GM12878 (cell line): ENCODE measurements at regions not wholly inside any gene's neighbourhood (a gene's known extent, or its start where the extent isn't known, plus 50 kb on each side); places are given as distances from the start of the nearest gene placed in this dataset.
A peak's percentile ranks its signal among the peaks of the same experiment; 100 is the strongest.

Source experiments
- ATAC-seq: fragments of 200-7000 bp; cut with Tn5 transposase; 3 replicates; pipeline ENCODE4 v1.9.1; 2020; ENCODE audit warnings: mild to moderate bottlenecking, moderate library complexity
- BruUV-seq: library from RNA; stranded (reverse); fragments of 400-500 nt; replicated peaks from 2 replicates; lab custom pipeline; 2021; lab: Mats Ljungman, UMichigan
- CTCF ChIA-PET: fragments of 300-600 bp; sonication (Branson Sonifier 250); formaldehyde crosslinking; extraction: SDS; loops from one replicate; lab custom pipeline; 2021; ENCODE audit warnings: inconsistent platforms; lab: Yijun Ruan, JAX
- POLR2A ChIA-PET: fragments of 350-600 bp; formaldehyde crosslinking; extraction: SDS; loops from one replicate; lab custom pipeline; 2021; ENCODE audit warnings: inconsistent platforms; lab: Charles Lee
- RAD21 ChIA-PET: fragments of 300-600 bp; sonication (Branson Sonifier 250); formaldehyde crosslinking; loops from one replicate; lab custom pipeline; 2023; ENCODE audit warnings: antibody characterized with exemption; ENCODE audit not compliant: unreplicated experiment; lab: Charles Lee
- SMC1A ChIA-PET: fragments of 300-600 bp; sonication (Branson Sonifier 250); formaldehyde crosslinking; loops from one replicate; lab custom pipeline; 2023; ENCODE audit not compliant: unreplicated experiment, uncharacterized antibody; lab: Charles Lee
- DNase-seq: peaks from one replicate; pipeline ENCODE4 v3.0.0-alpha.2; 2011; ENCODE audit warnings: low read depth, low spot score
- FAIRE-seq: peaks from 3 replicates; lab custom pipeline; 2011; peaks lifted over from hg19 to GRCh38; lab: Jason Lieb, UNC
- H2AFZ ChIP-seq: 2 replicates; pipeline ENCODE4 v1.6.0; 2011; ENCODE audit warnings: low read depth, low read length, control low read depth; ENCODE audit not compliant: control insufficient read depth
- H3K27ac ChIP-seq: 2 replicates; pipeline ENCODE4 v1.5.1; 2011; ENCODE audit warnings: control low read depth; ENCODE audit not compliant: control insufficient read depth, insufficient read depth
- H3K27me3 ChIP-seq, 2 experiments: replicated peaks in 1 of 2; 2 replicates each; pipeline versions ENCODE4 v1.6.0 to v1.6.1; 2011; ENCODE audit warnings: low read length in 1 of 2; ENCODE audit not compliant: control insufficient read depth in 2 of 2, insufficient read depth in 2 of 2
- H3K36me3 ChIP-seq, 2 experiments: 2 replicates each; pipeline ENCODE4 v1.5.1; 2011; ENCODE audit warnings: low read length in 1 of 2; ENCODE audit not compliant: control insufficient read depth in 2 of 2, insufficient read depth in 2 of 2
- H3K4me1 ChIP-seq: 2 replicates; pipeline ENCODE4 v1.6.1; 2011; ENCODE audit warnings: mild to moderate bottlenecking, low read length, moderate library complexity, mixed read lengths; ENCODE audit not compliant: control insufficient read depth, insufficient read depth
- H3K4me2 ChIP-seq: 2 replicates; pipeline ENCODE4 v1.6.0; 2011; ENCODE audit warnings: control low read depth; ENCODE audit not compliant: control insufficient read depth, insufficient read depth
- H3K4me3 ChIP-seq: fragments of 200-600 bp; sonication (generic); 2 replicates; pipeline ENCODE4 v1.5.1; 2016
- H3K79me2 ChIP-seq: 2 replicates; pipeline ENCODE4 v1.6.0; 2011; ENCODE audit warnings: low read length; ENCODE audit not compliant: control insufficient read depth, insufficient read depth
- H3K9ac ChIP-seq: 2 replicates; pipeline ENCODE4 v1.8.0; 2011; ENCODE audit warnings: low read length, control low read depth, mixed read lengths; ENCODE audit not compliant: control insufficient read depth, insufficient read depth
- H3K9me3 ChIP-seq: replicated peaks from 3 replicates; pipeline ENCODE4 v1.5.1; 2011; ENCODE audit warnings: mild to moderate bottlenecking, low read length; ENCODE audit not compliant: control insufficient read depth, insufficient read depth
- H4K20me1 ChIP-seq: 2 replicates; pipeline ENCODE4 v1.6.0; 2011; ENCODE audit not compliant: control insufficient read depth, insufficient read depth
- CREB1 ChIP-seq: IDR thresholded peaks from 2 replicates; pipeline ENCODE4 v1.6.1; 2012; ENCODE audit warnings: low read depth, mild to moderate bottlenecking, inconsistent platforms
- CREM ChIP-seq: IDR thresholded peaks from 2 replicates; pipeline ENCODE4 v1.6.1; 2014; ENCODE audit warnings: antibody characterized with exemption, low read depth
- CTCF ChIP-seq, 3 experiments: IDR thresholded peaks in 2 of 3; conservative IDR thresholded peaks in 1 of 3; 2 replicates each; pipeline ENCODE4 v1.5.1; 2011; ENCODE audit warnings: low read depth in 3 of 3, low read length in 3 of 3, mild to moderate bottlenecking in 3 of 3, control low read depth in 2 of 3, moderate library complexity in 2 of 3, inconsistent platforms in 1 of 3, mixed read lengths in 1 of 3; ENCODE audit not compliant: control insufficient read depth in 2 of 3, insufficient read depth in 1 of 3; ENCODE audit errors: extremely low read depth in 1 of 3
- EED ChIP-seq: sonication (generic); IDR thresholded peaks from 2 replicates; pipeline ENCODE4 v1.6.1; 2016; ENCODE audit warnings: antibody characterized with exemption, low read depth
- NR2C2 ChIP-seq: IDR thresholded peaks from 2 replicates; pipeline ENCODE4 v1.6.1; 2011; ENCODE audit warnings: borderline replicate concordance, low read depth; ENCODE audit not compliant: control insufficient read depth, insufficient read length
- RAD21 ChIP-seq: IDR thresholded peaks from 2 replicates; pipeline ENCODE4 v1.6.1; 2011; ENCODE audit warnings: mild to moderate bottlenecking, low read depth, low read length, moderate library complexity; ENCODE audit not compliant: insufficient read depth
- SMC3 ChIP-seq: IDR thresholded peaks from 2 replicates; pipeline ENCODE4 v1.6.1; 2011; ENCODE audit warnings: low read length, improper control_type of control experiment, borderline replicate concordance
- SUZ12 ChIP-seq: fragments of 200-600 bp; sonication (generic); IDR thresholded peaks from one replicate; pipeline ENCODE4 v1.6.1; 2018; ENCODE audit warnings: antibody characterized with exemption, mild to moderate bottlenecking; ENCODE audit not compliant: unreplicated experiment
- ZNF274 ChIP-seq: IDR thresholded peaks from one replicate; pipeline ENCODE4 v1.8.0; 2011; ENCODE audit not compliant: insufficient read length, insufficient read depth
- WGBS: methylation state at CpG from one replicate; pipeline ENCODE4 v1.1.6; 2016; ENCODE audit warnings: low lambda C conversion rate; ENCODE audit not compliant: insufficient replicate concordance, insufficient coverage; ENCODE audit errors: missing lambda C conversion rate; 5-methylcytosine and 5-hydroxymethylcytosine counted together
- in situ Hi-C: fragments of 300-500 bp; cut with MboI; formaldehyde crosslinking; loops from 9 replicates; pipeline ENCODE4 v1.14.3; 2018; ENCODE audit warnings: mixed read lengths
- intact Hi-C: fragments of 100-400 bp; cut with micrococcal nuclease; formaldehyde crosslinking; loops from one replicate; pipeline ENCODE4 v1.14.2; 2022; ENCODE audit not compliant: unreplicated experiment
- TF ChIP-seq, protein P1 (sequence below): fragments of 450-650 bp; IDR thresholded peaks from 2 replicates; pipeline ENCODE4 v1.6.1; 2017; ENCODE audit warnings: antibody characterized with exemption, mild to moderate bottlenecking, moderate library complexity

DNA sequence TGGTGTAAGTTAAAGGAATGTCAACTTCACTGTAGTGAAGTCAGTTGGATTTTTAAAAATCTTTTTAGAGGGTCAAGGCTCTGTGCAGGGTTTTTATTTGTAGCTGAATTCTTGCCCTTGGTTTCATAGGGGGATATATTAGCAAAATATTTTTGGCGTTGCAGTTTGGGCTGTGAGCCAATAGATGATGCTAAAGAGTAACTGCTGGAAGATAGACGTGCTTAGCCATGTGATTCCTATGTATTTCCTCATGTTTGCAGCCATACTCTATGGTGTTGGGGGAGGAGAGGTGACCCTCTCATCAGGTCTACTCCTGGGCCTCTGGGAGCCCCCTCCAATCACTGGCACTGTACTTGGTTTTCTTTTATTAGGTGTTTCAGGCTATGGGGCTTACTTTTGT lies 246.7 kb upstream of the ARHGAP24 start:
- TF ChIP-seq EED (no peak), CTCF (IDR thresholded peaks at IDR 0.05 in 2 of 3, conservative IDR thresholded peaks at IDR 0.05 in 1 of 3; ENCODE audit: control insufficient read depth in 2 of 3, extremely low read depth in 1 of 3, insufficient read depth in 1 of 3, low read depth in 3 of 3, low read length in 3 of 3) (peak; percentile 5 to 39 (median 12); a peak in 2 of 6 replicates), RAD21 (peak; percentile 43)

DNA sequence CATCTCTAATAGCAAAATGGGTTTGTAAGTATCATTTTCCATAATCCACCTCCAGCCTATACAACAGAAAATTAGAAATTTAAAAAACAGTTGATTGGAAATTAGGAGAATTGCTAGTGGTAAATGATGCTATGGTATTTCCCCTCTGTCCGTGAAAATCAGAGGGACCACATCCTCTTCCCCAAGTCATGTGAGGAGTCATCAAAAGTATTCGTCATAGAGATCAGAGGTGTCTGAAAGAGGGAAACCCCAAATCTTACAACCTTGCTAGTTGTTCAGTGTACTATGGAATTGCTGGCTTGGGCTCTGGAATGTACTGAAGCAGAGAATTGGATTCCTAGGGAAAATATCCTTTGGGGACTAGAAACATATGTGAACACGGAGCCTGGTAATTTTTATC lies 241.4 kb upstream of the ARHGAP24 start:
- Histone ChIP-seq H3K4me2 (no peak overlapping the region), H3K9me3 (no peaks in the 10 kb centered on the region), H4K20me1 (no peaks in the 10 kb centered on the region), H3K9ac (no peak overlapping the region), H3K27ac (no peak overlapping the region), H2AFZ (no peak overlapping the region), H3K4me1 (no peaks in the 10 kb centered on the region), H3K79me2 (no peaks in the 10 kb centered on the region), H3K36me3 (no peaks in the 10 kb centered on the region), H3K27me3 (no peaks in the 10 kb centered on the region), H3K4me3 (no peak overlapping the region)
- 25% methylated on average over 3 of the region's 3 CpGs for WGBS
- intact Hi-C loops: no loop called here
- in situ Hi-C loops: no loop called here
- no peak for TF ChIP-seq SMC3
- TF ChIP-seq CREB1: no peak
- no peak for TF ChIP-seq CREM
- no peak for TF ChIP-seq ZNF274
- TF ChIP-seq, protein P1, sequence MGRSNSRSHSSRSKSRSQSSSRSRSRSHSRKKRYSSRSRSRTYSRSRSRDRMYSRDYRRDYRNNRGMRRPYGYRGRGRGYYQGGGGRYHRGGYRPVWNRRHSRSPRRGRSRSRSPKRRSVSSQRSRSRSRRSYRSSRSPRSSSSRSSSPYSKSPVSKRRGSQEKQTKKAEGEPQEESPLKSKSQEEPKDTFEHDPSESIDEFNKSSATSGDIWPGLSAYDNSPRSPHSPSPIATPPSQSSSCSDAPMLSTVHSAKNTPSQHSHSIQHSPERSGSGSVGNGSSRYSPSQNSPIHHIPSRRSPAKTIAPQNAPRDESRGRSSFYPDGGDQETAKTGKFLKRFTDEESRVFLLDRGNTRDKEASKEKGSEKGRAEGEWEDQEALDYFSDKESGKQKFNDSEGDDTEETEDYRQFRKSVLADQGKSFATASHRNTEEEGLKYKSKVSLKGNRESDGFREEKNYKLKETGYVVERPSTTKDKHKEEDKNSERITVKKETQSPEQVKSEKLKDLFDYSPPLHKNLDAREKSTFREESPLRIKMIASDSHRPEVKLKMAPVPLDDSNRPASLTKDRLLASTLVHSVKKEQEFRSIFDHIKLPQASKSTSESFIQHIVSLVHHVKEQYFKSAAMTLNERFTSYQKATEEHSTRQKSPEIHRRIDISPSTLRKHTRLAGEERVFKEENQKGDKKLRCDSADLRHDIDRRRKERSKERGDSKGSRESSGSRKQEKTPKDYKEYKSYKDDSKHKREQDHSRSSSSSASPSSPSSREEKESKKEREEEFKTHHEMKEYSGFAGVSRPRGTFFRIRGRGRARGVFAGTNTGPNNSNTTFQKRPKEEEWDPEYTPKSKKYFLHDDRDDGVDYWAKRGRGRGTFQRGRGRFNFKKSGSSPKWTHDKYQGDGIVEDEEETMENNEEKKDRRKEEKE: no peak
- TF ChIP-seq SUZ12: no peak
- TF ChIP-seq NR2C2: no peak
- CTCF ChIA-PET: no interaction called here
- RAD21 ChIA-PET: no interaction called here
- no peak for FAIRE-seq
- POLR2A ChIA-PET: no interaction called here
- SMC1A ChIA-PET: interaction anchor here (1.3 kb wide), 1 partner anchor 19 kb away, joined by 3 read pairs; no protein-coding TSS in a partner anchor
- BruUV-seq: no TSS peak
- no peak for ATAC-seq
- no peak for DNase-seq

More for the DNA sequence above, 246.7 kb upstream of the ARHGAP24 start:
- no peak overlapping the region for H3K9ac ChIP-seq
- SMC1A ChIA-PET: interaction anchor here (1.1 kb wide), 1 partner anchor 19 kb away, joined by 5 read pairs; no protein-coding TSS in a partner anchor
- H3K36me3 ChIP-seq: no peaks in the 10 kb centered on the region
- no peaks in the 10 kb centered on the region for H3K27me3 ChIP-seq
- ATAC-seq: no peak
- no peak overlapping the region for H3K4me3 ChIP-seq
- no peaks in the 10 kb centered on the region for H3K79me2 ChIP-seq
- no peak for DNase-seq
- no peak for FAIRE-seq
- no peaks in the 10 kb centered on the region; the same call in 2 of the 3 replicates for H3K9me3 ChIP-seq
- no peak overlapping the region for H3K4me2 ChIP-seq
- no peaks in the 10 kb centered on the region for H3K4me1 ChIP-seq
- H2AFZ ChIP-seq: no peak overlapping the region
- RAD21 ChIA-PET: no interaction called here
- intact Hi-C loops (no loop called here), in situ Hi-C loops (no loop called here)
- BruUV-seq: no TSS peak
- CTCF ChIA-PET: interaction anchor here (1.0 to 1.6 kb wide), 3 partner anchors 12 to 519 kb away, joined by 3 to 5 read pairs (median 4); no protein-coding TSS in a partner anchor
- 0% methylated on average over 2 of the region's 2 CpGs for WGBS
- POLR2A ChIA-PET: no interaction called here
- H3K27ac ChIP-seq: no peak overlapping the region
- no peaks in the 10 kb centered on the region for H4K20me1 ChIP-seq
